ENCODE measurements at regions not wholly inside any gene's neighbourhood (a gene's known extent, or its start where the extent isn't known, plus 50 kb on each side); places are given as distances from the start of the nearest gene placed in this dataset.

- DNase-seq, result no peak
Observed at GRCh38 chr9:28887188-28887884, 1314.1 kb upstream of the C9orf72 start.

- no peak for DNase-seq
Observed at GRCh38 chr9:28888806-28889205, 1315.5 kb upstream of the C9orf72 start.

- DNase-seq, result no peak
Observed at GRCh38 chr9:28892538-28892937, 1319.3 kb upstream of the C9orf72 start.

GRCh38 chr9:28899267-28899666, 1326.0 kb upstream of the C9orf72 start:
- DNase-seq, result no peak

DNA sequence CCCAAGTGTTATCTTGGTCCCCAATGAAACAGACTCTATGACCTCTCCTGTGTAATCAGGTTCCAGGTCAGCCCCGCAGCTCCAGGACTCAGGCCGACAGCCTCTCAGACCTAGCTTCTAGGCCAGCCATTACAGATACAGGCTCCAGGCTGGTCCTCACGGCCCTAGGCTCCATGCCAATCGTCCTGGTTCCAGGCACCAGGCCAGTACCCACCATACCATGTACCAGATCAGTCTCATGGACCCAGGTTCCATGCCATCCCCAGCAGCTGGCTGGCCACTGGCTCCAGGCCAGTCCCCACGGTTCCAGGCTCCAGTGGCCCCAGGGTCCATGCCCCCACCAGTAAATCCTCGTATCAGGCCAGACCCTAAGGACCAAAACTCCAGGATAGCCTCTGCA, 1326.6 kb upstream of the C9orf72 start:
- no peak for DNase-seq

DNA sequence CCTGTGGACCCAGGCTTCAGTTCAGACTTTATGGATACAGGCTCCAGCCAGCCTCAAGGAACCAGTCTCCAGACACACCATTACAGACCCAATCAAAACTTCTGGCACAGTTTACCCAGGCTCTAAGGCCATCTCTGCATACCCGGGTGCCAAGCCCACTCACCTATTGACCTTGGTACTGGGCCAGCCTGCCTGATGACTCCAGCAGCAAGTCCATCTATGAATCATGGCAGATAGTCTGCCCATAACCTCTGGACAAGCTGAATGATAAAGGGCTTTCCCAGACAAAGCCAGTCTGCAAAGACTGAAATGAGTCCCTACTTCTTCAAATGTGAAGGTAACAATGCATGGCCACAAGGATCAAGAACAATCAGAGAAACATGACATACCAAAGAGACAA, 1327.1 kb upstream of the C9orf72 start:
- no peak for DNase-seq

DNA sequence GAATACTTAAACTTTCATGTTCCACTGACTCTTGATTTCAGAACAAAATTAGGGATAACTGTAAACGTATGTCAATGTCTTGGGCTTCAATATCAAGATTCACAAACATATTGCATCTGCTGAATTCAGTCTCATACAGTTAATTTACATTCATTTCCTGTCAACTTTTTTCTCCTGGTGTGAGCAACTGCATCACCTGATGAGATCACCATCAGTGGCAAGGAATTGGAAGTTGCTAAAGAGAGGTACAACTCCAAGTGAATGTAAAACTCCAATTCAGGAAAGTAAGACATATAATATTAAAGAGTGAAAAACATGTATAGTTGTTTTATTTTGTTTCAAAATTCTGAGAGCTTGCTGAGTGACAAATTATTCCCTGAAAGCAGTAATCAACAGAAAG, 1336.2 kb upstream of the C9orf72 start:
- no peak for DNase-seq

- DNase-seq, result no peak
Observed at GRCh38 chr9:28912621-28913020, 1339.3 kb upstream of the C9orf72 start.

DNA sequence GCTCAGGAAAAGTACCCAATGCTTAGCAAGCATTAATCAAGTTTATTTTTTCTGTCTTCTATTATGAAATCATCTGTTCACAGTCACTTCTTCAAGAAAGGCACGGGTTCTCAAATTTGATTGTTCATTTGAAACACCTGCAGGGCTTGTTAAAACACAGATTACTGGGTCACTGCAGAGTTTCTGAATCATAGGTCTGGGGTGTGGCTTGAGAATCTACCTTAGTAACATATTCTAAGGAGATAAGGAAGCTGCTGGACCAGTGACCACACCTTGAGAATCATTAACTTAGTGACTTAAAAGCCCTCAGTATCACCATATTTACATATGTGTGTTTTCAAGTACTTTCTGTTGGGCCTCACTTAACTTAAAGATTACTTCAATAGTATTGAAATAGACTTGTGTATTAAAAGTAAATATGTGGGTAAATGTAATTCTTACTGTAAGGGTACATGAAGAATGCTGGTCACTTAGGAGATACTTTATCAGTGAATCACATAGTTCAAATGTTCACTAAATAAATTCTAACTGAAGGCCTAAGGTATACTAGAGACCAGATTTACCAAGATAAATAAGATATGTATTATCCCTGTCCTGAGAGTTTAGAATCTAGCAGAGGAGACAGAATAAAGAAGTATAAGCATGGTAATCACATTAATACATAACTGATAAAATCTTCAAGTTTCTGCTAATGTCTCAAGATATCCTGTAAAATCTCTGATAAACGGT, 1342.1 kb upstream of the C9orf72 start:
- no peak for DNase-seq

- no peak for DNase-seq
Observed at GRCh38 chr9:28916348-28916747, 1343.1 kb upstream of the C9orf72 start.

- DNase-seq, result no peak
Observed at GRCh38 chr9:28921857-28922500, 1348.7 kb upstream of the C9orf72 start.

DNA sequence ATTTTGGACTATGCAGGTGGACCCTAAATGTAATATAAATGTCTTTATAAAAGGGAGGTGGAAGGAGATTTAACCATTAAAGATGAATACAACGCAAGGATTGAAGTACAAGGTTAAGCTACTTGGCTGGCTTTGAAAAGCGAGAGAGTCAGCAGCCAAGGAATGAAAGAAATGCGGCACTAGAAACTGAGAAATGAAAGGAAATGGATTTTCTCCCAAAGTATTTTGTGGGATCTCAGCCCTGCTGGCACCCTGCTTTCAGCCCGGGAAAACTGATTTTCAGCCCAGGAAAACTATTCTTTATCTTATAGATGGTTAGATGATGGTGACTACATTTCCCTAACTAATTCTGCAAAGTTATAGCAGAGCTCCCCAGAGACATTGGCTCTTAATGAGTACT, 1349.6 kb upstream of the C9orf72 start:
- DNase-seq, result no peak

DNA sequence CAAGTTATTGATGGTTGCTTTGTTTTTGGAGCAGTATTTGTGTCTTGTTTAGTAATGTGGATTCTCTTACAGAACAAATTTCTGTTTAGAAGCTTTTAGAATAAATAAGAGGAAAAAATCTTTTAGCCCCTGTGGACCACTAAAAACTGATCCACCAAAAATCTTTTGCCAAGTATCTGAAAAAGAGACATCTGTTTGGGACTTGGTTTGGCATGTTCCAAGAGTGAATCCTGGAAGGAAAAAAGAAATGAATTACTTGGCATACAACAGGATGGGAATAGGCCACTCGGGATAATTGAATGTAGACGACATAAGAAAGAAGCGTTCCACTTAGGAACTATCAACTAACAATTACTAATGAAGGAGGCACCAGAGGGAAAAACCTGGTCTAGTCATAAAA, 1350.1 kb upstream of the C9orf72 start:
- no peak for DNase-seq

GRCh38 chr9:28925157-28925556, 1351.9 kb upstream of the C9orf72 start:
- no peak for DNase-seq

DNA sequence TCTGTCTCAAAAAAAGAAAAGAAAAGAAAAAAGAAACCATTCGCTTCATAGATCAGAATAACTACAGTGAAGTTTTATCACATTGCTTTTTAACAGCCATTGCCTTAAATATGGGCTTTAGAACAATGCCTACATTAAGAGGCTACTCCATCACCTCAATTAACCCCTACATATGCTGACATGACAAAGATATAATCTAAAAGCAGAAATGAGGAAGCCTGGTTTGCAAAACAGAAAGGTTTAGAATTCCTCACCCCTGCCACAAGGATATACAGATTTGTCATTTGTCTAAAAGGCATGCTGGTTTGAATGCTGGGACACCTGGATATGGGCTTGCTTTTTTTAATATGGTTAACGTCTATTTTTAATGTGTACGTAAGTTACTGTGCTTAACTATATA, 1353.0 kb upstream of the C9orf72 start:
- no peak for DNase-seq

- DNase-seq, result no peak
Observed at GRCh38 chr9:28927691-28928090, 1354.4 kb upstream of the C9orf72 start.

DNA sequence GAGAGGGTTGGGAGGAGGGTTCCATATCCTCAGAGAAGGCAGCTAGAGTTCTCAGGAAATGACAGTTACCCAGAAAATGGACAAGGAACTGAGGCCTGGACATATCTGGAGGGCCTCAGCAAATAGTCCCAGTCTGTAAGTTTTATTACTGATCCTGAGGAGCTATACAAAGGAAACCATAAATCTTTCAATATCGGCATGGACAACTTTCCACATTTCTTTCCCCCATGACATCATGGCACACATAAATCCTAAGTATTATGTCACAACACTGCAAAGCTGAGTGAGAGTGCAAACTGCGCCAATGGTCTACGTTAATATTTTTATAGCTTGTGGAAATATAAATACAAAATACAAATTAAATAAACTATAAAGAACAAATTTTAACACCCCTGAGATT, 1356.2 kb upstream of the C9orf72 start:
- no peak for DNase-seq

DNA sequence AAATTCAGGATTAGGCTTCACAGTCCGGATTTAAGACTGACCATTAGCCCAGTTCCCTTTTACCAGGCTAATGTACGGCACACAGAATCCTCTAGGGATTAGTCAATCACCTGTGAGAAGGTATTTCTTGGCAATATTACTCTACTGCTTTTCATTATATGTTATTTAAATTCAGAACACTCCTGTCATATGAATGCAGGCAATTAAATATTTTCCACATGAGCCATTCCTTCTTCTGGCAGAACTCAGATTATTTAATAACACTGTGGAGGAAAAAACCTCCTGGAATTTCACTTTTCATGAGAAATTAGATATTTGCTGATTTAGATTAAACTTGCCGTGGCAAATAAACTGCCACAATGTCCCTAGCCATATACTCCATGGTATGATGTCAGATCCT, 1357.5 kb upstream of the C9orf72 start:
- DNase-seq, result no peak

GRCh38 chr9:28934111-28934510, 1360.8 kb upstream of the C9orf72 start:
- DNase-seq, result no peak

DNA sequence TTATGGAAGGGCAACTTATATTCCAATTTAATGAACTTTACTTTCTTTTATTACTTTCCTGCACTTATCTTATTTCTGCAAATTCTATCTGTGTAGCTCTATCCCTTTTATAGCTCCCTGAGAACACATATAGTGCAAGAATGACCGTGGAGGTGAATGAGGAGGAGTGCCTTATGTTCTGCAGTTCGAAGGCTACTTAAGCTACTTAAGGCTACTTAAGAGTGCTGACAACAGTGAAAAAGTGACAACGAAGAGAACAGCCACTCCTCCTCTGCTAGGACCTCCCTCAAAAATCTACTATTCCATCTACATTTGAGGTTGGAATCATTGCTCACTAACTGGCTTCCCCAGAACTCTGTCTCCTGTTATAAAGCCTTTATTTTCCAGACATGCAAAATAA, 1365.7 kb upstream of the C9orf72 start:
- DNase-seq, result no peak

DNA sequence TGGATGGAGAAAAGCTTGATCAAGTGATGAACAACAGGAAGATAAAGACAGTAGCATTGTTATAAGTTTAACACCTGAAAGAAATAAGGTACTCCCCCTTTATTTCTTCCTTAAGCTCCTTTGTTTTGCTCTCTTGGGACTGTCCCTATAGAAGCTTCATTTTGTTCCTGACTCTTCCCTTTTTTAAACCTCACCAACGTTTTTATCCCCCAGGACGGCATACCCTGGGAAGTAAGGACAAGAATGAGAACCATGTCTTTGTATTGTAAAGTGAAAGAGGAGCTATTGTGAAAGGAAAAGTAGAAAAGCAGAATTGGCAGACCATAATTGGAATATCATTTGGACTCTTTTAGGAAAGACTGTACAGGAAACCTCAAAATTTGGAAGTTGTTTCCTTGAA, 1368.6 kb upstream of the C9orf72 start:
- DNase-seq, result no peak

GRCh38 chr9:28942941-28943340, 1369.7 kb upstream of the C9orf72 start:
- DNase-seq, result no peak

DNA sequence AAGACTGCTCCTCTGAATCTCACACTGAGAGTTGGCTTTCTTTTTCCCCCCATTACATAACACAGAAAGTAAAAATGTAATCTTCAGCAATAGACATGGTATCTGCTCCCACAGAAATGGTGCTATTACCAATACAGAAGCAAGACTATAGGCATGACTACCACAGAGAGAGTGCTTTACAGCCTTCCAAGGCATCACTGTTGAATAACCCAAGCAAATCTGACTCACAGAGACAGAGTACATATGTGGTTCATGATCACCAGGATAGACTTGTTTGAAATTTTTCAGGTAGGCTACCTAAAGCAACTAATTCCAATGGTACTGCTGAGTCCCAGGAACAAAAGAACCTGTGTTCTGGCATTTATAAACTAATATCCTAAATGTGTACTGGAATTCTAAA, 1373.4 kb upstream of the C9orf72 start:
- DNase-seq, result no peak

- no peak for DNase-seq
Observed at GRCh38 chr9:28951945-28952344, 1378.7 kb upstream of the C9orf72 start.

Data from CD4-positive, alpha-beta T cell treated with Interleukin-17A for 1 hour (primary cell).